ENCODE measurements at regions not wholly inside any gene's neighbourhood (a gene's known extent, or its start where the extent isn't known, plus 50 kb on each side); places are given as distances from the start of the nearest gene placed in this dataset.

GRCh38 chr3:82448320-82448719 is 686.9 kb upstream of the GBE1 start:
- TF ChIP-seq CTCF (IDR thresholded peaks at IDR 0.05) (no peak), POLR2A (IDR thresholded peaks at IDR 0.05) (no peak), EP300 (IDR thresholded peaks at IDR 0.05) (no peak), POLR2AphosphoS5 (IDR thresholded peaks at IDR 0.05) (no peak)
